Stimulated activated naive CD4-positive, alpha-beta T cell treated with Interleukin-2 at 50 U/mL for 16 hours (primary cell): ENCODE measurements at regions not wholly inside any gene's neighbourhood (a gene's known extent, or its start where the extent isn't known, plus 50 kb on each side); places are given as distances from the start of the nearest gene placed in this dataset.
"Not testable (repeated sequence)": the region's sequence is repeated elsewhere in the genome, so short reads cannot be mapped to it uniquely, and the experiment has no call there.

Source experiments
- DNase-seq: peaks from one replicate; lab custom pipeline; 2025; lab: John Stamatoyannopoulos, UW

- no peak for DNase-seq
Measured at GRCh38 chr10:36492590-36493515, 632.5 kb upstream of the ANKRD30A start.

- DNase-seq: no peak
Measured at GRCh38 chr10:36491926-36492325, 633.5 kb upstream of the ANKRD30A start.

GRCh38 chr10:36489611-36490228, 635.7 kb upstream of the ANKRD30A start:
- no peak for DNase-seq

GRCh38 chr10:36489181-36489580, 636.2 kb upstream of the ANKRD30A start:
- no peak for DNase-seq

GRCh38 chr10:36488579-36488978, 636.8 kb upstream of the ANKRD30A start:
- DNase-seq: no peak

GRCh38 chr10:36479073-36479472, 646.3 kb upstream of the ANKRD30A start:
- no peak for DNase-seq

GRCh38 chr10:36476399-36476798, 649.0 kb upstream of the ANKRD30A start:
- no peak for DNase-seq

GRCh38 chr10:36475746-36476145, 649.7 kb upstream of the ANKRD30A start:
- DNase-seq: no peak

GRCh38 chr10:36474456-36474855, 650.9 kb upstream of the ANKRD30A start:
- DNase-seq: no peak

GRCh38 chr10:36473122-36473521, 652.3 kb upstream of the ANKRD30A start:
- DNase-seq: no peak

- DNase-seq: no peak
Measured at GRCh38 chr10:36469585-36469984, 655.8 kb upstream of the ANKRD30A start.

GRCh38 chr10:36468620-36469019, 656.8 kb upstream of the ANKRD30A start:
- no peak for DNase-seq

GRCh38 chr10:36465604-36466379, 659.6 kb upstream of the ANKRD30A start:
- DNase-seq: no peak

GRCh38 chr10:36464291-36464690, 661.1 kb upstream of the ANKRD30A start:
- DNase-seq: no peak

GRCh38 chr10:36463390-36463789, 662.0 kb upstream of the ANKRD30A start:
- no peak for DNase-seq

- DNase-seq: no peak
Measured at GRCh38 chr10:36462194-36462593, 663.2 kb upstream of the ANKRD30A start.

- DNase-seq: not testable (repeated sequence)
Measured at GRCh38 chr10:36458437-36458836, 667.0 kb upstream of the ANKRD30A start.

- DNase-seq: no peak
Measured at GRCh38 chr10:36457751-36458150, 667.6 kb upstream of the ANKRD30A start.

- DNase-seq: no peak
Measured at GRCh38 chr10:36455526-36456133, 669.8 kb upstream of the ANKRD30A start.

GRCh38 chr10:36452851-36453250, 672.5 kb upstream of the ANKRD30A start:
- no peak for DNase-seq

- DNase-seq: no peak
Measured at GRCh38 chr10:36451391-36451970, 673.9 kb upstream of the ANKRD30A start.

GRCh38 chr10:36450380-36450779, 675.0 kb upstream of the ANKRD30A start:
- no peak for DNase-seq
